Neural progenitor cell (in vitro differentiated cells): ENCODE measurements at regions not wholly inside any gene's neighbourhood (a gene's known extent, or its start where the extent isn't known, plus 50 kb on each side); places are given as distances from the start of the nearest gene placed in this dataset.

Source experiments
- EZH2 ChIP-seq: fragments of 200-600 bp; sonication (generic); IDR thresholded peaks from 2 replicates; pipeline ENCODE4 v1.6.1; 2017; ENCODE audit warnings: antibody characterized with exemption, mild to moderate bottlenecking, moderate library complexity
- EZH2phosphoT487 ChIP-seq: fragments of 200-600 bp; sonication (generic); IDR thresholded peaks from 2 replicates; pipeline ENCODE4 v1.6.1; 2017; ENCODE audit warnings: antibody characterized with exemption
- TF ChIP-seq, protein P1 (sequence below): fragments of 200-600 bp; sonication (generic); IDR thresholded peaks from 2 replicates; pipeline ENCODE4 v1.5.1; 2017; ENCODE audit warnings: antibody characterized with exemption, mild to moderate bottlenecking

DNA sequence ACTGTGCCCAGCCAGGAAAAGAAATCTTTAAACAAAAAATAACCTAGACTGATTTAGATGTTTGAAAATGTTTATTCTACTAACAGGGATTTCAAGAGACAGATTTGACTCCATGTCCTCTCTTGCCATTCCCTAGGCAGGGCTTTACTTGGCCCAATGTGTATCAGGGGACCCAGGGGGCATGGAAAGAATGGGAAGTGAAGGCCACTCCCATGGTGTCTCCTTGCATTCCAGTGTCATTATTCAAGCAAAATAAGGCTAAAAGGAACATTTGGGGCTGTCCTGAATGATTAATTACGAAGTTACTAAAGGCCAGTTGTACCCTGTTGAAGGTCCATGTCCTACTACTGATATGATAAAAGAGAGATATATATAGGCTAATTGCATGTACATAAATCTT, 151.9 kb upstream of the ATF7IP start:
- TF ChIP-seq, protein P1, sequence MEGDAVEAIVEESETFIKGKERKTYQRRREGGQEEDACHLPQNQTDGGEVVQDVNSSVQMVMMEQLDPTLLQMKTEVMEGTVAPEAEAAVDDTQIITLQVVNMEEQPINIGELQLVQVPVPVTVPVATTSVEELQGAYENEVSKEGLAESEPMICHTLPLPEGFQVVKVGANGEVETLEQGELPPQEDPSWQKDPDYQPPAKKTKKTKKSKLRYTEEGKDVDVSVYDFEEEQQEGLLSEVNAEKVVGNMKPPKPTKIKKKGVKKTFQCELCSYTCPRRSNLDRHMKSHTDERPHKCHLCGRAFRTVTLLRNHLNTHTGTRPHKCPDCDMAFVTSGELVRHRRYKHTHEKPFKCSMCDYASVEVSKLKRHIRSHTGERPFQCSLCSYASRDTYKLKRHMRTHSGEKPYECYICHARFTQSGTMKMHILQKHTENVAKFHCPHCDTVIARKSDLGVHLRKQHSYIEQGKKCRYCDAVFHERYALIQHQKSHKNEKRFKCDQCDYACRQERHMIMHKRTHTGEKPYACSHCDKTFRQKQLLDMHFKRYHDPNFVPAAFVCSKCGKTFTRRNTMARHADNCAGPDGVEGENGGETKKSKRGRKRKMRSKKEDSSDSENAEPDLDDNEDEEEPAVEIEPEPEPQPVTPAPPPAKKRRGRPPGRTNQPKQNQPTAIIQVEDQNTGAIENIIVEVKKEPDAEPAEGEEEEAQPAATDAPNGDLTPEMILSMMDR, result no peak
- TF ChIP-seq EZH2phosphoT487 (no peak), EZH2 (no peak)
